Right kidney (tissue), 1 donor: ENCODE measurements at regions not wholly inside any gene's neighbourhood (a gene's known extent, or its start where the extent isn't known, plus 50 kb on each side); places are given as distances from the start of the nearest gene placed in this dataset.

Source experiments
- DNase-seq: peaks from one replicate; pipeline ENCODE4 v3.0.0-alpha.2; 2016

GRCh38 chr5:174236070-174236469 is 190.6 kb downstream of the NSG2 start:
- no peak for DNase-seq

- DNase-seq = no peak
Observed at GRCh38 chr5:174239718-174240117, 194.2 kb downstream of the NSG2 start.

GRCh38 chr5:174242573-174242972 is 197.1 kb downstream of the NSG2 start:
- DNase-seq = no peak

- DNase-seq = no peak
Observed at GRCh38 chr5:174243904-174244303, 198.4 kb downstream of the NSG2 start.

- DNase-seq = no peak
Observed at GRCh38 chr5:174245516-174246075, 200.1 kb downstream of the NSG2 start.

DNA sequence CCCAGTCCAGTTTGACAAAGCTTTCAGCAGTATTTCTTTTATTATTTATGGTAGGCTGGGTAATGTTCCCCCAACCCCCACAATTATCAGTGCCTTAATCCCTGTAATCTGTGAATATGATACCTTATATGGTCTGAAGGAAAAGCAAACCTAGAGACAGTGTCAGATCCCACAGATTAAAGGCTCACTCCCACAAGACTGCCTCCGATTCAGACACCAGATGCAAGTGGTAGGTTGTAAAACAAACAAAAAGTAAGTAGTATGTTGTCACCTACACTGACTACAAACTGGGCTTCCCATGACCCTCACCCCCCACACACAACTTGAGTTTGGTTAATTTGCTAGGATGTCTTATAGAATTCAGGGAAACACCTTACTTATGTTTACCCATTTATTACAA is 201.2 kb downstream of the NSG2 start:
- no peak for DNase-seq

DNA sequence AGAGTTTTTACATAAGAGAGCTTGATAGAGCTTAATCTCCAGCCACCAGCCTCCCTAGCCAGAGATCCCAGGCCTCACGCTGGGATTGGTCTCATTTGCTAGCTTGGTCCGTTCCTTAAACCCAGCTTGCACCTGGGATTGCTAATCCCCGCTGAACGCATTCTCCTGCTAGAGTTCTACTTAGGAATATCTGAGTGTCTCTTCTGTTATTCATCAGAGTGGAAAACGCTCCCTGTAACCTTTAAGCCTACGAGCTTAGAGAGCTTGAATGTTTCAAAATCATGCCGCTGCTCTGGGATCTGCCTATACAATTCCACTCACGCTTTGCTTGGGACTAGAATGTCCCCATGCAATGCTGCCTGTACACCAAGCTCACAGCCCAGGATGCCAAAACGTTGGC is 201.8 kb downstream of the NSG2 start:
- DNase-seq = no peak

DNA sequence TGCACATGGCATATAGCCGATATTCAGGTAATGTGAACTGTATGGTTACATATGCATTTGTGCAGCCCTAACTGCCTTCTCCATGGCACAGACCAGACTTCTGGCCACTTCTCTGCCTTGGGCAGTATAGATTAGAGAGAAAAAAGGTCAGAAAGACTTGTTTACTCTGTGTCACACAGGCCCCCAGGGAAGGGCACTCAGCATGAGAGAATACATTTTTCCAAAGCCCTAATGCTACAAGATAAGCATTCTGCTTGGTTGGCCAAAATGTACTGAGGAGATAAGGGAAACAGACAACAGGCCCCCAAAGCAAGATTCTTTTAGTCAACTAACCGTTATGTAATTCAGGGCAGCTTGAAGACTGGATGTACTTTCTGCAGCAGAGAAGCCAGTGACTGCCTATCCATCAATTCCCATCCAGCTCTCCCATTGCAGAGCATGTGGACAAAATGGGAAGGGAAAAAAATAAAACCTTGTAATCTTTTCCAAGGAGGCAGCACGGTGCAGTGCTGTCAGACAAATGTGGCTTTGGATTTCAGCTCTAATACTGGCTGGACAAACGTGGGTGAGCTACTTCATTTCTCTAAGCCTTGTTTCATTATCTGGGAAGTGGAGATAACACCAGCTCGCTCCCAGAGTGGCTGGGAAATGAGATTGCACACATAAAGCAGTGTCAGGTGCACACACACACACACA is 205.9 kb downstream of the NSG2 start:
- no peak for DNase-seq

DNA sequence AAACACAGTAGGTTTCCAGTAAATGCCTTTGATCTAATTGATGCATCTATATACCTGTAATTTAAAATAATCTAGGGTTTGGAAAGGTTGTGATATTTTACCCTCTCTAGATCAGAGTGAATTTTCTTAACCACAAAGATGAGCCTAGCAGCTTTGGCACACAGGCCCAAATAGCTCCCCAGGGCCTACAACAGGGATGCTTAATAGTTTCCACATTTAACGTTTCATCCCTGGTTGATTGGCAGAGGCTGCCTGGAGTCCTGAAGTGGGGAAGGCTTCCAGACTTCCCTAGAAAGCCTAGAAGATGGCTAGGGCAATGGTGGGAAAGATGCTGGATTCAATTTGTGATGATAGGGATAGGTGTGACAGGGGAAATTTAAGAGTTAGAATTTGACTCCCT is 206.6 kb downstream of the NSG2 start:
- DNase-seq = no peak

GRCh38 chr5:174259696-174260420 is 214.4 kb downstream of the NSG2 start:
- DNase-seq = no peak

- DNase-seq = no peak
Observed at GRCh38 chr5:174271316-174271715, 225.8 kb downstream of the NSG2 start.

GRCh38 chr5:174272671-174273070 is 227.2 kb downstream of the NSG2 start:
- no peak for DNase-seq

DNA sequence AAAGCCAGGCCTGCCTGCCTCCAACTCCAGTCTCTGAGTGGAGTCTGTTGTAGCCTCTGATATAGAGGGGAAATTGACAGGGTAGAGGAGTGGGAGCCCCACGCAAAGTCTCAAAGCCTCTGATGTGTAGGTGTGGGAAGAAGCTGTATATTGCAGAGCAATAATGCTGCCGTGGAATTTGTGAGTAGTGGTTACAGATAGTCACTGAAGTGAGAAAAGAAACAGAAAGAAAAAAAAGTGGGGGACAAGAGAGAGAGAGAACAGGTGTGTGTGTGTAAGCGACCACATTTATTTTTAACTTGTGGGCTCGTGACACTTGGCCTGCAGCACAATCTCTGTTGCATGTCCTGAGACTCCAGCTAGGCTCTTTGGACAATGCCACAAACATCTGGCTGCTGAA is 227.8 kb downstream of the NSG2 start:
- DNase-seq = no peak

DNA sequence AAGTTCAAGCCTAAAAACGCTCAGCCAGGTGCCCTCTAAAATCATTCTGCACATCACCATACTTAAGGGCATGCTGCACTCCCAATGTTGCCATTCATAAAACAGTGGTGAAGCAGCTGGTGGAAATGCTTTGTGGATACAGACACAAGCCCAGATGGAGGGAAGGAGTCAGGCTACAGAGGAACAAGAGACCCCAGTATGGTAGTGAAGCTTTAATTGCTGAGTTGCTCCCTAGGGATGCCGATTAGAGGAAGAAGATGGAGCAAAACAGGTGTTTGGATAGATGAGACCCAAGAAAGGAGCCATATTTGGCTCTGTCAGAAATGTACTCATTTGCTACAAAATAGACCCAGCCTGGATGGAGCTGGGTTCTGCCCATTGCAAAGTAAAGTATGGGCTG is 230.5 kb downstream of the NSG2 start:
- no peak for DNase-seq

- no peak for DNase-seq
Observed at GRCh38 chr5:174281089-174281760, 235.7 kb downstream of the NSG2 start.

GRCh38 chr5:174281855-174282254 is 236.3 kb downstream of the NSG2 start:
- no peak for DNase-seq

DNA sequence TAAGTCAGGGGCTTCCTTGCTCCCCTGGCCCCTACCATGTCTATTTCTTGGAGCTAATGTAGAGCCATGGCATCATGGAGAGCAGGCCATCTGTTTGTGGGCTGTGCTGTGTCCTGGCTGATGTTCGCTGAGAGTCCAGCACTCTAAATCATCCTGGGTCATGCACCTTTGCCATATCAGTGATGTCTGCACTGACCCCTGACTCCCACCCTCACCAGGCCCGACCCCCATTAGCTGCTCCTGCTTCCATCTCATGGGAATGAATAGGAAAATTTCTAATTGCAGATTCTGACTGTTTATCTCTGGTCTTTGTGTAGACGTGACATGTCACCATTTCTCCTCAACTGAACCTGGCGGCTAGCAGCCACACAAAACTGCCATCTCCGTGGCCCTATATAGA is 236.9 kb downstream of the NSG2 start:
- DNase-seq = no peak

GRCh38 chr5:174283211-174284005 is 237.9 kb downstream of the NSG2 start:
- DNase-seq = no peak

DNA sequence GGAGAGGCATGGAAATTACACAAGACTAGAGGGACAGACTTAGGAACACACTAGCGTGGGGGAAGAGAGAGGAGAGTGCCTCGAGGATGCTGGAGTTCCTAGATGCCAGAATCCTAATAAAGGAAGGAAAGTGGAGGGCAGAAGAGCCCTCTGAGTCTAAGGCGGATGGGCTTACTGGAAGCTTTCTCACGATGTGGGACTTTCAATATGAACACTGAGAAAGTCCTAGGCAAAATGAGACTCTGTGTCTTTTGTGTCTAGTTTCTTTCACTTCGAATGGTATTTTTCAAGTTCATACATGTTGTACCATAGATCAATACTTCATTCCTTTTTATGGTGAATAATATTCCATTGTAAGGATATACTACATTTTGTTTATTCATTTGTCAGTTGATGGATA is 239.4 kb downstream of the NSG2 start:
- DNase-seq = no peak

DNA sequence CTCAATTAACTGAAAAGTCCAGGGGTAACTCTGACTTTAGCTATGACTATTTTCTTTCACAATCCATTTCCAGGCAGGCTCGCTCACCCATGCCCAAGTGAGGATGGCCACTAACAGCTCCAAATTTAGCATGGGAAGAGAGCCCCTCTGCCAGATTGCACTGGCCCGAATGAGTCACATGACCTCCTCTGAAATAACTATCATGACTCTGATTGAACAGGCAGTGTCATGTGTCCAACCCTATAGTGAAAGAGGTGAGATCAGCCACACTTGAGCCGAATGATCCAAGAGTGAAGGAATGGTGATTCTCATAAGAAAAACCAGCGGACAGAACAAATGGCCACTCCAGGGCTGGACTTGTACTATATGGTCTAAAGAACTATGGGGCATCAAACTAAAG is 242.3 kb downstream of the NSG2 start:
- DNase-seq = no peak

- no peak for DNase-seq
Observed at GRCh38 chr5:174288439-174288838, 242.9 kb downstream of the NSG2 start.

DNA sequence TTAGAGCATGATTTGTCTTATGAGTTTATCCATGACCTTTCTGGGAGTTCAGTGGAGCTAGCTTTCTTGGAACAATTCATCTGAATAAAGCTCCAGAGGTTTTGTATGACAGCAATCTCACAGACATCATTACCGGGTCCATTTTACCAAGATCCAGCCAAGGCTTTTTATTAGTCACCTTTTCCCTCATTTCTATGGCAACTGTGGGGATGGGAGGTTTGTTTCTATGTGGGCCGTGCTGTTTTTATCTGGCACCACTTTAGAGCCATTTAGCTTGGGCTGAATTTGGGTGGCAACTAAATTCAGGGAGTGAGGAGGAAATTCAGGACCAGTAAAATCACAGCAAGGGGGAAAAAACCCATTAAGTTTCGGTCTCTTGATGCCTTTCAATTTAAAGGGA is 245.7 kb downstream of the NSG2 start:
- no peak for DNase-seq

- DNase-seq = no peak
Observed at GRCh38 chr5:174292348-174292747, 246.8 kb downstream of the NSG2 start.
